Uterus (tissue), 2 donors: ENCODE measurements at regions not wholly inside any gene's neighbourhood (a gene's known extent, or its start where the extent isn't known, plus 50 kb on each side); places are given as distances from the start of the nearest gene placed in this dataset.

ENCODE experiments used
- CTCF ChIP-seq, 4 experiments: fragments of 200-600 bp in 2 of 4; fragments of 450-650 bp in 2 of 4; sonication (generic) in 2 of 4; IDR thresholded peaks; one replicate each; pipeline ENCODE4 v1.5.1; 2016 to 2019; ENCODE audit warnings: antibody characterized with exemption in 4 of 4, mild to moderate bottlenecking in 2 of 4, moderate library complexity in 1 of 4
- POLR2A ChIP-seq, 2 donors: fragments of 450-650 bp; IDR thresholded peaks; one replicate each; pipeline ENCODE4 v1.6.1; 2016; ENCODE audit warnings: antibody characterized with exemption in 2 of 2, mild to moderate bottlenecking in 1 of 2, moderate library complexity in 1 of 2

- TF ChIP-seq CTCF (IDR thresholded peaks at IDR 0.05) (no peak), POLR2A (IDR thresholded peaks at IDR 0.05) (no peak)
Measured at GRCh38 chr9:117574099-117574498, 130.1 kb upstream of the TLR4 start.
